ENCODE measurements at regions not wholly inside any gene's neighbourhood (a gene's known extent, or its start where the extent isn't known, plus 50 kb on each side); places are given as distances from the start of the nearest gene placed in this dataset.

DNA sequence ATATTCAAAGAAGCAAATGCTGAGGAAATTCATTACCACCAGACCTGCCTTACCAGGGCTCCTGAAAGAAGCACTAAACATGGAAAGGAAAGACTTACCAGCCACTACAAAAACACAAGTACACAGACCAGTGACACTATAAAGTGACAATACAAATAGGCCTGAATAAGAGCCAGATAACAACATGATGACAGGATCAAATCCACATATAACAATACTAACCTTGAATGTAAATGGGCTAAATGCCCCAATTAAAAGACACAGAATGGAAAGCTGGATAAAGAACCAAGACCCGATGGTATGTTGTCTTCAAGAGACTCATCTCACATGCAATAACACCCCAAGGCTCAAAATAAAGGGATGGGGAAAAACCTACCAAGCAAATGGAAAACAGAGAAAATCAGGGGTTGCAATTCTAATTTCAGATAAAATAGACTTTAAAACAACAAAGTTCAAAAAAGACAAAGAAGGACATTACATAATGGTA lies 353.4 kb downstream of the LNPK start:
- Histone ChIP-seq H3K18ac (ENCODE audit: extremely low read depth, low read length) (no peak overlapping the region), H2BK120ac (replicated peaks; ENCODE audit: low read depth, low read length) (no peak overlapping the region), H2AK5ac (ENCODE audit: low read depth, low read length) (no peak overlapping the region), H3K56ac (replicated peaks; ENCODE audit: insufficient read length, low read depth, low read length) (no peak overlapping the region), H2AFZ (ENCODE audit: low read length) (no peak overlapping the region), H3K79me2 (ENCODE audit: control insufficient read depth in 1 of 2, insufficient read depth in 2 of 2, low read length in 2 of 2) (no peaks in the 10 kb centered on the region), H3K23ac (ENCODE audit: insufficient read length) (no peak overlapping the region), H2BK20ac (ENCODE audit: low read length) (no peak overlapping the region), H4K8ac (ENCODE audit: extremely low read depth, insufficient read depth, low read length) (no peak overlapping the region), H4K20me1 (replicated peaks in 1 of 2; ENCODE audit: control insufficient read depth in 1 of 2, insufficient read depth in 2 of 2, low read length in 2 of 2) (no peaks in the 10 kb centered on the region), H3K27ac (ENCODE audit: low read depth, low read length) (no peak overlapping the region), H3K9me3 (ENCODE audit: insufficient read depth in 2 of 2, low read depth in 1 of 2, low read length in 1 of 2) (0 out of 4 replicates have a peak, but pooled peaks cover 0 to 5% of the 10 kb centered on the region in 2 experiments), H3K4ac (replicated peaks; ENCODE audit: insufficient read length, low read depth, low read length) (no peak overlapping the region), H3K23me2 (ENCODE audit: low read depth, low read length) (no peaks in the 10 kb centered on the region), H2BK12ac (ENCODE audit: low read depth, low read length) (no peak overlapping the region), H3K14ac (ENCODE audit: insufficient read length) (no peak overlapping the region), H3K9ac (replicated peaks in 1 of 4; ENCODE audit: extremely low read depth in 1 of 4, low read depth in 3 of 4, low read length in 3 of 4) (no peak overlapping the region), H4K5ac (ENCODE audit: insufficient read length, low read depth, low read length) (no peak overlapping the region), H3K4me3 (ENCODE audit: extremely low read depth in 1 of 4, insufficient read depth in 2 of 4, low read depth in 3 of 4, low read length in 4 of 4) (no peak overlapping the region), H3K4me2 (ENCODE audit: insufficient read depth in 1 of 2, low read depth in 2 of 2, low read length in 2 of 2) (no peak overlapping the region), H3K79me1 (ENCODE audit: low read depth, low read length) (no peaks in the 10 kb centered on the region), H3K4me1 (replicated peaks in 1 of 4; ENCODE audit: control insufficient read depth in 3 of 4, insufficient read depth in 4 of 4, low read length in 3 of 4) (no peaks in the 10 kb centered on the region), H3K27me3 (replicated peaks in 1 of 4; ENCODE audit: control insufficient read depth in 3 of 4, extremely low read depth in 1 of 4, insufficient read depth in 3 of 4, low read length in 3 of 4) (no peaks in the 10 kb centered on the region), H3K36me3 (ENCODE audit: control insufficient read depth in 2 of 4, insufficient read depth in 4 of 4, low read length in 3 of 4) (no peaks in the 10 kb centered on the region), H2BK5ac (ENCODE audit: low read depth, low read length) (no peak overlapping the region), H2BK15ac (ENCODE audit: low read length) (no peak overlapping the region), H4K91ac (replicated peaks; ENCODE audit: insufficient read length, low read length) (no peak overlapping the region)
- CTCF ChIA-PET (ENCODE audit: partially characterized antibody): interaction anchor here (0.9 kb wide), 2 partner anchors 18 kb away, joined by 3 to 4 read pairs; no protein-coding TSS in a partner anchor
- TF ChIP-seq, protein P1, sequence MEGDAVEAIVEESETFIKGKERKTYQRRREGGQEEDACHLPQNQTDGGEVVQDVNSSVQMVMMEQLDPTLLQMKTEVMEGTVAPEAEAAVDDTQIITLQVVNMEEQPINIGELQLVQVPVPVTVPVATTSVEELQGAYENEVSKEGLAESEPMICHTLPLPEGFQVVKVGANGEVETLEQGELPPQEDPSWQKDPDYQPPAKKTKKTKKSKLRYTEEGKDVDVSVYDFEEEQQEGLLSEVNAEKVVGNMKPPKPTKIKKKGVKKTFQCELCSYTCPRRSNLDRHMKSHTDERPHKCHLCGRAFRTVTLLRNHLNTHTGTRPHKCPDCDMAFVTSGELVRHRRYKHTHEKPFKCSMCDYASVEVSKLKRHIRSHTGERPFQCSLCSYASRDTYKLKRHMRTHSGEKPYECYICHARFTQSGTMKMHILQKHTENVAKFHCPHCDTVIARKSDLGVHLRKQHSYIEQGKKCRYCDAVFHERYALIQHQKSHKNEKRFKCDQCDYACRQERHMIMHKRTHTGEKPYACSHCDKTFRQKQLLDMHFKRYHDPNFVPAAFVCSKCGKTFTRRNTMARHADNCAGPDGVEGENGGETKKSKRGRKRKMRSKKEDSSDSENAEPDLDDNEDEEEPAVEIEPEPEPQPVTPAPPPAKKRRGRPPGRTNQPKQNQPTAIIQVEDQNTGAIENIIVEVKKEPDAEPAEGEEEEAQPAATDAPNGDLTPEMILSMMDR (IDR thresholded peaks at IDR 0.05; ENCODE audit: control extremely low read depth in 1 of 3, insufficient read depth in 1 of 3, low read depth in 1 of 3, low read length in 3 of 3): no peak
- TF ChIP-seq EGR1 (IDR thresholded peaks at IDR 0.05; ENCODE audit: borderline replicate concordance, low read depth, low read length) (no peak), JUND (IDR thresholded peaks at IDR 0.05; ENCODE audit: low read length) (no peak)
- FAIRE-seq (no peak), DNase-seq (ENCODE audit: low read depth in 1 of 2, low spot score in 2 of 2) (no peak)
- 0% methylated on average over 1 of the region's 1 CpG; no CpG with 5 or more reads in 1 of the 2 experiments for WGBS, 2 experiments (ENCODE audit: extremely low coverage in 1 of 2, insufficient coverage in 1 of 2, insufficient read length in 1 of 2, insufficient replicate concordance in 2 of 2, low coverage in 1 of 2, low lambda C conversion rate in 2 of 2, missing lambda C conversion rate in 1 of 2)
- POLR2A ChIA-PET (ENCODE audit: partially characterized antibody): no interaction called here

All from H1 (cell line).